K562 (cell line): ENCODE measurements at regions not wholly inside any gene's neighbourhood (a gene's known extent, or its start where the extent isn't known, plus 50 kb on each side); places are given as distances from the start of the nearest gene placed in this dataset.

Source experiments
- CTCF ChIP-seq, 3 experiments: IDR thresholded peaks in 2 of 3; conservative IDR thresholded peaks in 1 of 3; 2 replicates each; pipeline ENCODE4 v1.5.1; 2011 to 2012; ENCODE audit warnings: low read length in 3 of 3, mild to moderate bottlenecking in 3 of 3, control low read depth in 2 of 3, improper control_type of control experiment in 1 of 3, inconsistent platforms in 1 of 3, low read depth in 1 of 3, mixed read lengths in 1 of 3, moderate library complexity in 1 of 3; ENCODE audit not compliant: insufficient read depth in 2 of 3
- HDAC2 ChIP-seq: fragments of 450-650 bp; IDR thresholded peaks from 2 replicates; pipeline ENCODE4 v1.6.1; 2016; ENCODE audit warnings: mild to moderate bottlenecking
- MEF2D ChIP-seq: conservative IDR thresholded peaks from 2 replicates; pipeline ENCODE4 v1.6.1; 2016; ENCODE audit warnings: low read depth, missing genetic modification characterization, missing compliant biosample characterization
- STAT6 ChIP-seq: sonication (generic); formaldehyde crosslinking; IDR thresholded peaks from 2 replicates; pipeline ENCODE4 v1.8.1; 2023; ENCODE audit warnings: mild to moderate bottlenecking, missing genetic modification reagents
- ZNF140 ChIP-seq: fragments of 250-450 bp; sonication (Bioruptor Pico); IDR thresholded peaks from 2 replicates; pipeline ENCODE4 v1.8.0; 2021; ENCODE audit warnings: moderate library complexity, mild to moderate bottlenecking, inconsistent platforms
- ZNF512 ChIP-seq: IDR thresholded peaks from 2 replicates; pipeline ENCODE4 v1.6.1; 2016; ENCODE audit warnings: missing genetic modification characterization, missing compliant biosample characterization

- TF ChIP-seq STAT6 (CRISPR knock-in tag) = no peak
- TF ChIP-seq ZNF140 (CRISPR knock-in tag) = no peak
- no peak for TF ChIP-seq ZNF512
- no peak for TF ChIP-seq HDAC2
- TF ChIP-seq MEF2D = no peak
- TF ChIP-seq CTCF (IDR thresholded peaks at IDR 0.05 in 2 of 3, conservative IDR thresholded peaks at IDR 0.05 in 1 of 3; ENCODE audit: insufficient read depth in 2 of 3, low read depth in 1 of 3, low read length in 3 of 3) = no peak
Observed at GRCh38 chr3:120848503-120848902, 59.5 kb upstream of the STXBP5L start.
